Muscle of leg (tissue), 3 donors: ENCODE measurements at regions not wholly inside any gene's neighbourhood (a gene's known extent, or its start where the extent isn't known, plus 50 kb on each side); places are given as distances from the start of the nearest gene placed in this dataset.
A peak's percentile ranks its signal among the peaks of the same experiment; 100 is the strongest.

Source experiments
- DNase-seq: peaks from one replicate; pipeline ENCODE4 v3.0.0; 2013
- H3K27ac ChIP-seq: one replicate; pipeline ENCODE4 v1.5.1; 2013; ENCODE audit warnings: mild to moderate bottlenecking, low read length, control low read depth
- H3K27me3 ChIP-seq: one replicate; pipeline ENCODE4 v1.6.1; 2013; ENCODE audit warnings: low read length; ENCODE audit not compliant: control insufficient read depth, insufficient read depth
- H3K36me3 ChIP-seq: one replicate; pipeline ENCODE4 v1.6.1; 2013; ENCODE audit warnings: low read length; ENCODE audit not compliant: control insufficient read depth, insufficient read depth
- H3K4me1 ChIP-seq: one replicate; pipeline ENCODE4 v1.6.1; 2013; ENCODE audit warnings: low read length; ENCODE audit not compliant: control insufficient read depth, insufficient read depth
- H3K4me3 ChIP-seq: one replicate; pipeline ENCODE4 v1.5.1; 2013; ENCODE audit warnings: low read length, control low read depth
- H3K9me3 ChIP-seq: replicated peaks from 2 replicates; pipeline ENCODE4 v1.6.1; 2013; ENCODE audit warnings: low read depth, low read length; ENCODE audit not compliant: control insufficient read depth
- WGBS: methylation state at CpG from one replicate; pipeline ENCODE4 v1.1.5; 2013; ENCODE audit warnings: missing lambda C conversion rate; ENCODE audit not compliant: insufficient coverage; 5-methylcytosine and 5-hydroxymethylcytosine counted together

GRCh38 chr6:112743323-112743722 is 396.2 kb downstream of the RFPL4B start:
- Histone ChIP-seq H3K36me3 (no peaks in the 10 kb centered on the region), H3K4me1 (no peaks in the 10 kb centered on the region), H3K27ac (no peak overlapping the region), H3K9me3 (no peaks in the 10 kb centered on the region), H3K27me3 (no peaks in the 10 kb centered on the region), H3K4me3 (no peak overlapping the region)
- DNase-seq, result no peak
- 100% methylated on average over 1 of the region's 1 CpG for WGBS

GRCh38 chr6:112744827-112745226 is 397.7 kb downstream of the RFPL4B start:
- WGBS, result no CpG with 5 or more reads among the region's 4 CpGs
- no peaks in the 10 kb centered on the region for H3K27me3 ChIP-seq
- no peak overlapping the region for H3K27ac ChIP-seq
- H3K36me3 ChIP-seq, result no peaks in the 10 kb centered on the region
- H3K9me3 ChIP-seq, result no peaks in the 10 kb centered on the region
- no peak for DNase-seq
- H3K4me3 ChIP-seq, result no peak overlapping the region
- H3K4me1 ChIP-seq, result no peaks in the 10 kb centered on the region

- Histone ChIP-seq H3K36me3 (no peaks in the 10 kb centered on the region), H3K4me3 (no peak overlapping the region), H3K27ac (no peak overlapping the region), H3K27me3 (no peaks in the 10 kb centered on the region), H3K4me1 (no peaks in the 10 kb centered on the region), H3K9me3 (no peaks in the 10 kb centered on the region)
- WGBS, result no CpG with 5 or more reads among the region's 1 CpG
- peak; percentile 41 for DNase-seq
Observed at GRCh38 chr6:112745765-112746164, 398.6 kb downstream of the RFPL4B start.

- no CpG with 5 or more reads among the region's 5 CpGs for WGBS
- DNase-seq, result no peak
Observed at GRCh38 chr6:112749673-112750072, 402.5 kb downstream of the RFPL4B start.

GRCh38 chr6:112752305-112752704 is 405.2 kb downstream of the RFPL4B start:
- Histone ChIP-seq H3K4me1 (no peaks in the 10 kb centered on the region), H3K27me3 (no peaks in the 10 kb centered on the region), H3K27ac (no peak overlapping the region), H3K36me3 (no peaks in the 10 kb centered on the region), H3K9me3 (peaks cover 4% of the 10 kb centered on the region), H3K4me3 (no peak overlapping the region)
- DNase-seq, result no peak
- WGBS, result no CpG with 5 or more reads among the region's 2 CpGs

More at GRCh38 chr6:112749673-112750072, 402.5 kb downstream of the RFPL4B start:
- no peak overlapping the region for H3K27ac ChIP-seq
- H3K27me3 ChIP-seq, result no peaks in the 10 kb centered on the region
- H3K36me3 ChIP-seq, result no peaks in the 10 kb centered on the region
- no peaks in the 10 kb centered on the region for H3K4me1 ChIP-seq
- H3K9me3 ChIP-seq, result no peaks in the 10 kb centered on the region
- no peak overlapping the region for H3K4me3 ChIP-seq

- Histone ChIP-seq H3K9me3 (peaks cover 4% of the 10 kb centered on the region), H3K4me3 (no peak overlapping the region), H3K27me3 (no peaks in the 10 kb centered on the region), H3K36me3 (no peaks in the 10 kb centered on the region), H3K4me1 (no peaks in the 10 kb centered on the region), H3K27ac (no peak overlapping the region)
- DNase-seq, result no peak
Observed at GRCh38 chr6:112752791-112753190, 405.7 kb downstream of the RFPL4B start.

- H3K4me3 ChIP-seq, result no peak overlapping the region
- H3K4me1 ChIP-seq, result no peaks in the 10 kb centered on the region
- H3K9me3 ChIP-seq, result peaks cover 9% of the 10 kb centered on the region
- DNase-seq, result no peak
- no peaks in the 10 kb centered on the region for H3K36me3 ChIP-seq
- H3K27ac ChIP-seq, result no peak overlapping the region
- H3K27me3 ChIP-seq, result no peaks in the 10 kb centered on the region
Observed at GRCh38 chr6:112760831-112761230, 413.7 kb downstream of the RFPL4B start.

- H3K36me3 ChIP-seq, result no peaks in the 10 kb centered on the region
- peaks cover 5% of the 10 kb centered on the region for H3K9me3 ChIP-seq
- H3K4me1 ChIP-seq, result no peaks in the 10 kb centered on the region
- no peaks in the 10 kb centered on the region for H3K27me3 ChIP-seq
- no peak overlapping the region for H3K4me3 ChIP-seq
- no peak for DNase-seq
- no peak overlapping the region for H3K27ac ChIP-seq
- no CpG with 5 or more reads among the region's 2 CpGs for WGBS
Observed at GRCh38 chr6:112761740-112762139, 414.6 kb downstream of the RFPL4B start.

GRCh38 chr6:112764377-112764776 is 417.2 kb downstream of the RFPL4B start:
- Histone ChIP-seq H3K27ac (no peak overlapping the region), H3K36me3 (no peaks in the 10 kb centered on the region), H3K4me3 (no peak overlapping the region), H3K4me1 (no peaks in the 10 kb centered on the region), H3K27me3 (no peaks in the 10 kb centered on the region), H3K9me3 (peaks cover 11% of the 10 kb centered on the region)
- WGBS, result no CpG with 5 or more reads among the region's 2 CpGs
- no peak for DNase-seq

GRCh38 chr6:112770308-112770707 is 423.2 kb downstream of the RFPL4B start:
- H3K27ac ChIP-seq, result no peak overlapping the region
- H3K4me3 ChIP-seq, result no peak overlapping the region
- no peaks in the 10 kb centered on the region for H3K27me3 ChIP-seq
- no peak for DNase-seq
- WGBS, result no CpG with 5 or more reads among the region's 2 CpGs
- no peaks in the 10 kb centered on the region for H3K4me1 ChIP-seq
- no peaks in the 10 kb centered on the region for H3K36me3 ChIP-seq
- H3K9me3 ChIP-seq, result peaks cover 6% of the 10 kb centered on the region

- whole genome bisulfite sequencing, result no CpG with 5 or more reads among the region's 1 CpG
- no peak overlapping the region for H3K4me3 ChIP-seq
- no peak overlapping the region for H3K27ac ChIP-seq
- H3K9me3 ChIP-seq, result peaks cover under 1% of the 10 kb centered on the region
- H3K4me1 ChIP-seq, result no peaks in the 10 kb centered on the region
- peak; percentile 41 for DNase-seq
- no peaks in the 10 kb centered on the region for H3K27me3 ChIP-seq
- H3K36me3 ChIP-seq, result no peaks in the 10 kb centered on the region
Observed at GRCh38 chr6:112773187-112773586, 426.1 kb downstream of the RFPL4B start.
